ENCODE measurements at regions not wholly inside any gene's neighbourhood (a gene's known extent, or its start where the extent isn't known, plus 50 kb on each side); places are given as distances from the start of the nearest gene placed in this dataset.

DNA sequence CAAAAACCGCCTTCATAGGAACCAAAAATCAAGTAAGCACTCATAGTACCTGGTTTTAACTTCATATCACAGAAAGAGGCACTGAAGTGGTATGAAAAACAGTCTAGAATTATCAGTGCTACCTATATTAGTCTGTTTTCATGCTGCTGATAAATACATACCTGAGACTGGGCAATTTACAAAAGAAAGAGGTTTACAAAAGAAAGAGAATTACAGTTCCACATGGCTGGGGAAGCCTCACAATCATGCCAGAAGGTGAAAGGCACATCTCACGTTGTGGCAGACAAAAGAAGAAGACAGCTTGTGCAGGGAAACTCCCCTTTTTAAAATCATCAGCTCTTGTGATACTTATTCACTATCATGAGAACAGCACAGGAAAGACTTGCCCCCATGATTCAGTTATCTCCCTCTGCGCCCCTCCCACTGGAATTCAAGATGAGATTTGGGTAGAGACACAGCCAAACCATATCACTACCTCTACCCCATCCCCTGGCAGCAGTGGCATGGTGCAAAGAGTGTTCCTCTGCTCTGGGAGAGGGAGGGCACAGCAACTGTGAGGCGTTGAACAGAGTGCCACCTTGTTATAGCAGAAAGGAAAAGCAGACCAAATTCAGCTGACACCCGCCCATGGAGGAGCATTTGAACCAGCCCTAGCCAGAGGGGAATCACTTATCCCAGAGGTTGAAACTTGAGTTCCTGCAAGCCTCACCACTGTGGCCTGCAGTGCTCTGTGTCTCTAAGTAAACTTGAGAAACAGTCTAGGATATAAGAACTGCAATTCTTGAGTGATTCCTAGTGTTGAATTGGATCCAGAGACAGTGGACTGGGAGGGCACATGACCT lies 61.9 kb upstream of the PTPRZ1 start:
- Histone ChIP-seq H3K4me1 (no peaks in the 10 kb centered on the region), H3K4me2 (no peak overlapping the region), H3K27ac (no peak overlapping the region), H3K9me3 (0 out of 3 replicates have a peak, but pooled peaks cover 2% of the 10 kb centered on the region), H3K4me3 (no peak overlapping the region)
- ChIA-PET CTCF (no interaction called here), POLR2A (no interaction called here)
- ATAC-seq (no peak), FAIRE-seq (no peak), DNase-seq (ENCODE audit: low read depth in 1 of 2, low spot score in 1 of 2) (no peak)
- 0% methylated on average over 5 of the region's 5 CpGs for WGBS (ENCODE audit: missing lambda C conversion rate)
- TF ChIP-seq EHF (CRISPR knock-in tag; IDR thresholded peaks at IDR 0.05) (no peak), CBX2 (IDR thresholded peaks at IDR 0.05; ENCODE audit: borderline replicate concordance, low read depth) (no peak), MYC (IDR thresholded peaks at IDR 0.05; ENCODE audit: borderline replicate concordance, low read length) (no peak), RARB (CRISPR knock-in tag; IDR thresholded peaks at IDR 0.05) (no peak), ZSCAN20 (CRISPR knock-in tag; IDR thresholded peaks at IDR 0.05) (no peak), MAFK (IDR thresholded peaks at IDR 0.05; ENCODE audit: partially characterized antibody) (no peak), EP300 (IDR thresholded peaks at IDR 0.05) (no peak), POLR2A (IDR thresholded peaks at IDR 0.05; ENCODE audit: low read length) (no peak), CHD2 (IDR thresholded peaks at IDR 0.05; ENCODE audit: low read length, partially characterized antibody) (no peak), NPAS2 (CRISPR knock-in tag; IDR thresholded peaks at IDR 0.05; ENCODE audit: borderline replicate concordance) (no peak)

DNA sequence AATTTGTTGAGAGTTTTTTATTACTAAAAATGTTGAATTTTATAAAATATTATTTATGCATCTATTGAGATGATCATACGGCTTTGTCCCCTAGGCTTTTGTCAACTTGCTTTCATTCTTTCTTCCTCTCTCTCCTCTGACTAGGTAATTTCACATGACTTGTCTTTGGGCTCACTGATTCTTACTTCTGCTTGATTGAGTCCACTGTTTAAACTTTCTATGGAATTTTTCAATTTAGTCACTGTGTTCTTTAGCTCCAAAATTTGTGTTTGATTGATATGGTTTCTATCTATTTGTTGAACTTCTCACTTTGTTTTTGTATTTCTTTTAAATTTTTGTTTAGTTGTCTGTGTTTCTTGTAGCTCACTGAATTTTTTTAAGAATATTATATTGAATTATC lies 65.9 kb upstream of the PTPRZ1 start:
- Histone ChIP-seq H3K9me3 (0 out of 3 replicates have a peak, but pooled peaks cover 2% of the 10 kb centered on the region), H3K4me2 (no peak overlapping the region), H3K4me3 (no peak overlapping the region), H3K27ac (no peak overlapping the region), H3K4me1 (no peaks in the 10 kb centered on the region)
- POLR2A ChIA-PET, result no interaction called here
- ATAC-seq, result no peak
- 35% methylated on average over 1 of the region's 1 CpG for WGBS (ENCODE audit: missing lambda C conversion rate)
- DNase-seq (ENCODE audit: low read depth in 1 of 2, low spot score in 1 of 2), result no peak
- CTCF ChIA-PET, result interaction anchor here (1.0 kb wide), 1 partner anchor 14 kb away, joined by 3 read pairs; no protein-coding TSS in a partner anchor
- no peak for FAIRE-seq
- TF ChIP-seq SMC3 (IDR thresholded peaks at IDR 0.05), result no peak
- TF ChIP-seq CHD4 (IDR thresholded peaks at IDR 0.05; ENCODE audit: borderline replicate concordance), result no peak
- TF ChIP-seq, protein P1, sequence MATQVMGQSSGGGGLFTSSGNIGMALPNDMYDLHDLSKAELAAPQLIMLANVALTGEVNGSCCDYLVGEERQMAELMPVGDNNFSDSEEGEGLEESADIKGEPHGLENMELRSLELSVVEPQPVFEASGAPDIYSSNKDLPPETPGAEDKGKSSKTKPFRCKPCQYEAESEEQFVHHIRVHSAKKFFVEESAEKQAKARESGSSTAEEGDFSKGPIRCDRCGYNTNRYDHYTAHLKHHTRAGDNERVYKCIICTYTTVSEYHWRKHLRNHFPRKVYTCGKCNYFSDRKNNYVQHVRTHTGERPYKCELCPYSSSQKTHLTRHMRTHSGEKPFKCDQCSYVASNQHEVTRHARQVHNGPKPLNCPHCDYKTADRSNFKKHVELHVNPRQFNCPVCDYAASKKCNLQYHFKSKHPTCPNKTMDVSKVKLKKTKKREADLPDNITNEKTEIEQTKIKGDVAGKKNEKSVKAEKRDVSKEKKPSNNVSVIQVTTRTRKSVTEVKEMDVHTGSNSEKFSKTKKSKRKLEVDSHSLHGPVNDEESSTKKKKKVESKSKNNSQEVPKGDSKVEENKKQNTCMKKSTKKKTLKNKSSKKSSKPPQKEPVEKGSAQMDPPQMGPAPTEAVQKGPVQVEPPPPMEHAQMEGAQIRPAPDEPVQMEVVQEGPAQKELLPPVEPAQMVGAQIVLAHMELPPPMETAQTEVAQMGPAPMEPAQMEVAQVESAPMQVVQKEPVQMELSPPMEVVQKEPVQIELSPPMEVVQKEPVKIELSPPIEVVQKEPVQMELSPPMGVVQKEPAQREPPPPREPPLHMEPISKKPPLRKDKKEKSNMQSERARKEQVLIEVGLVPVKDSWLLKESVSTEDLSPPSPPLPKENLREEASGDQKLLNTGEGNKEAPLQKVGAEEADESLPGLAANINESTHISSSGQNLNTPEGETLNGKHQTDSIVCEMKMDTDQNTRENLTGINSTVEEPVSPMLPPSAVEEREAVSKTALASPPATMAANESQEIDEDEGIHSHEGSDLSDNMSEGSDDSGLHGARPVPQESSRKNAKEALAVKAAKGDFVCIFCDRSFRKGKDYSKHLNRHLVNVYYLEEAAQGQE (IDR thresholded peaks at IDR 0.05), result no peak
- no peak for TF ChIP-seq KDM5A (IDR thresholded peaks at IDR 0.05)
- TF ChIP-seq CBX8 (IDR thresholded peaks at IDR 0.05), result no peak
- TF ChIP-seq JUN (IDR thresholded peaks at IDR 0.05), result no peak
- TF ChIP-seq, protein P2, sequence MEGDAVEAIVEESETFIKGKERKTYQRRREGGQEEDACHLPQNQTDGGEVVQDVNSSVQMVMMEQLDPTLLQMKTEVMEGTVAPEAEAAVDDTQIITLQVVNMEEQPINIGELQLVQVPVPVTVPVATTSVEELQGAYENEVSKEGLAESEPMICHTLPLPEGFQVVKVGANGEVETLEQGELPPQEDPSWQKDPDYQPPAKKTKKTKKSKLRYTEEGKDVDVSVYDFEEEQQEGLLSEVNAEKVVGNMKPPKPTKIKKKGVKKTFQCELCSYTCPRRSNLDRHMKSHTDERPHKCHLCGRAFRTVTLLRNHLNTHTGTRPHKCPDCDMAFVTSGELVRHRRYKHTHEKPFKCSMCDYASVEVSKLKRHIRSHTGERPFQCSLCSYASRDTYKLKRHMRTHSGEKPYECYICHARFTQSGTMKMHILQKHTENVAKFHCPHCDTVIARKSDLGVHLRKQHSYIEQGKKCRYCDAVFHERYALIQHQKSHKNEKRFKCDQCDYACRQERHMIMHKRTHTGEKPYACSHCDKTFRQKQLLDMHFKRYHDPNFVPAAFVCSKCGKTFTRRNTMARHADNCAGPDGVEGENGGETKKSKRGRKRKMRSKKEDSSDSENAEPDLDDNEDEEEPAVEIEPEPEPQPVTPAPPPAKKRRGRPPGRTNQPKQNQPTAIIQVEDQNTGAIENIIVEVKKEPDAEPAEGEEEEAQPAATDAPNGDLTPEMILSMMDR (IDR thresholded peaks at IDR 0.05), result no peak
- TF ChIP-seq, protein P3, sequence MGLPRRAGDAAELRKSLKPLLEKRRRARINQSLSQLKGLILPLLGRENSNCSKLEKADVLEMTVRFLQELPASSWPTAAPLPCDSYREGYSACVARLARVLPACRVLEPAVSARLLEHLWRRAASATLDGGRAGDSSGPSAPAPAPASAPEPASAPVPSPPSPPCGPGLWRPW (IDR thresholded peaks at IDR 0.05), result no peak
- TF ChIP-seq RNF2 (IDR thresholded peaks at IDR 0.05; ENCODE audit: borderline replicate concordance, low read depth), result no peak
- no peak for TF ChIP-seq NR3C1 (IDR thresholded peaks at IDR 0.05)
